ENCODE measurements at regions not wholly inside any gene's neighbourhood (a gene's known extent, or its start where the extent isn't known, plus 50 kb on each side); places are given as distances from the start of the nearest gene placed in this dataset.

DNA sequence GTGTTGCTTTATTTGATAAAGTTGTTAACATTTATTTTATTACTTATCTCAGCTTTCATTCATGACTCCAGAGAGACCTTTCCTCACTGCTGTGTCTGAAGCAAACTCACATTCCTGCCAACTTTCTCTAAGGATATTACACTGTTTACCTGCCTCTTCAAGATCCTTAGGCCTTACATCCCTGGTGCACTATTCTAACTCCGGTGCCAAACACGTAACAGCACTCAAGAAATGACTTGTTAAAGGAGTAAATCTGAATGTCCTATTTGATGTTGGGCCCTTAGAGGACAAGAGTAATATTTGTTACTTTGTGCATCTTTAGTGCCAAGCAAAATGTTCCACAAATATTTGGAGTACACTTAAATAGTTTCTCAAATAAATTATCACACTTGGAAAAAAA, 324.1 kb upstream of the FLRT2 start:
- ChIA-PET POLR2A (no interaction called here), CTCF (no interaction called here)
- no peak for DNase-seq (ENCODE audit: extremely low spot score)
- TF ChIP-seq SUZ12 (IDR thresholded peaks at IDR 0.05) = no peak

DNA sequence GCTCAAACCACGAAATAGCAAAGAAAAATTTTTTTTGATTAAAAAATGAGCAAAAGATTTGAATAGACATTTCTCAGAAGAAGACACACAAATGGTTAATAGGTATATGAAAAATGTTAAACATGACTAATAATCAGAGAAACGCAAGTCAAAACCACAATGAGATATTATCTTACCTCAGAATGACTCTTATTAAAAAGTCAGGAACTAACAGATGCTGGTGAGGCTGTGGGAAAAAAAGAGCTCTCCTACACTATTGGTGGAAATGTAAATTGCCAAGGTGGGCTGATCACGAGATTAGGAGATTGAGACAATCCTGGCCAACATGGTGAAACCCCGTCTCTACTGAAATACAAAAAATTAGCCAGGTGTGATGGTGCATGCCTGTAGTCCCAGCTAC, 315.5 kb upstream of the FLRT2 start:
- CTCF ChIA-PET = no interaction called here

DNA sequence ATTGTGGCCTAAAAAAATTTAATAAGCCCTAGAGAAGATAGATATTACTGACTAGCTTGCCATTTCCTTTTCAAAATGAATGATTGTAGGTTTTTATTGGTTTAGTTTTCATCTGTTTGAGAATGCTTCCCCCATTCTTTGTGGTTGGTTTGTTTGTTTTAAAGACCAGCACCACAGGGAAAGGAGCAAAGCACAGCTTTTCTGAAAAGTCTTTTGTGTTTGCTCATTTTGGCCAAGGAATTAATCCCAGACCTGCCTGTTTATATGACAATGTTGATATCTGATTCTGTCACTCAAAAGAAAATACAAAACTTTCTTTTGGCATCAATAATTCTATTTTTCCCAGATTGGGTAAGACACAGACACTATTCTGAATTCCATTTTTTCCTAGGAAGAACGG, 312.5 kb upstream of the FLRT2 start:
- DNase-seq (ENCODE audit: extremely low spot score) = no peak
- no peak for TF ChIP-seq ELF4 (IDR thresholded peaks at IDR 0.05)
- no peak for TF ChIP-seq ARNT (IDR thresholded peaks at IDR 0.05)
- no peak for TF ChIP-seq ZNF384 (IDR thresholded peaks at IDR 0.05)
- POLR2A ChIA-PET = no interaction called here
- CTCF ChIA-PET = no interaction called here

More for the DNA sequence above, 315.5 kb upstream of the FLRT2 start:
- POLR2A ChIA-PET = no interaction called here
- TF ChIP-seq SP1 (IDR thresholded peaks at IDR 0.05) = no peak
- no peak for TF ChIP-seq FOXK2 (IDR thresholded peaks at IDR 0.05)
- no peak for TF ChIP-seq LEF1 (IDR thresholded peaks at IDR 0.05; ENCODE audit: borderline replicate concordance)
- TF ChIP-seq, protein P1, sequence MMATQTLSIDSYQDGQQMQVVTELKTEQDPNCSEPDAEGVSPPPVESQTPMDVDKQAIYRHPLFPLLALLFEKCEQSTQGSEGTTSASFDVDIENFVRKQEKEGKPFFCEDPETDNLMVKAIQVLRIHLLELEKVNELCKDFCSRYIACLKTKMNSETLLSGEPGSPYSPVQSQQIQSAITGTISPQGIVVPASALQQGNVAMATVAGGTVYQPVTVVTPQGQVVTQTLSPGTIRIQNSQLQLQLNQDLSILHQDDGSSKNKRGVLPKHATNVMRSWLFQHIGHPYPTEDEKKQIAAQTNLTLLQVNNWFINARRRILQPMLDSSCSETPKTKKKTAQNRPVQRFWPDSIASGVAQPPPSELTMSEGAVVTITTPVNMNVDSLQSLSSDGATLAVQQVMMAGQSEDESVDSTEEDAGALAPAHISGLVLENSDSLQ (IDR thresholded peaks at IDR 0.05) = no peak
- no peak for TF ChIP-seq ZNF384 (IDR thresholded peaks at IDR 0.05)
- TF ChIP-seq ARNT (IDR thresholded peaks at IDR 0.05) = no peak
- TF ChIP-seq FOXM1 (IDR thresholded peaks at IDR 0.05; ENCODE audit: borderline replicate concordance) = no peak
- TF ChIP-seq BHLHE40 (IDR thresholded peaks at IDR 0.05; ENCODE audit: borderline replicate concordance) = no peak
- TF ChIP-seq L3MBTL2 (conservative IDR thresholded peaks at IDR 0.05) = no peak
- TF ChIP-seq FOXA1 (IDR thresholded peaks at IDR 0.05) = no peak
- TF ChIP-seq TARDBP (IDR thresholded peaks at IDR 0.05) = no peak
- no peak for TF ChIP-seq NFRKB (IDR thresholded peaks at IDR 0.05)
- no peak for TF ChIP-seq ELF4 (IDR thresholded peaks at IDR 0.05)
- no peak for TF ChIP-seq CTBP1 (IDR thresholded peaks at IDR 0.05; ENCODE audit: borderline replicate concordance)
- TF ChIP-seq SUZ12 (IDR thresholded peaks at IDR 0.05) = no peak
- TF ChIP-seq HDGF (IDR thresholded peaks at IDR 0.05; ENCODE audit: borderline replicate concordance) = no peak
- no peak for DNase-seq (ENCODE audit: extremely low spot score)

DNA sequence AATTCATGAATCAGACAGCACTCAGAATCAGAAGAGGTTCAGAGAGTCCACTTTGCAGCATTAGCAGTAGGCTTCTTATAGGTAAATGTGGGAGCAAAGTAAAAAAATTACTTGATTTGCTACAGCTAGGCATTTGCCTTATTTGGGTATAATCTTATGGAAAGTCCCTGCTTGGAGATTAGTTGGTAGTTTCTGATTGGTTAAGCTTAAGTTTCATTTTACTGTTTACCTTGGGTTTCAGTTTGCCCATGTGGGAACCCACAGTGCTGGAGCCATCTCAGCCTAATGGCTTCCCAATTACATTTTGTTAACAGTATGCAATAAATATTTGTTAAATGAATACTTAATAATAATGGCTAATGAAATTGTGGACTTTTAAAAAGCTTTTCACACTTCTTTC, 311.0 kb upstream of the FLRT2 start:
- TF ChIP-seq ELF4 (IDR thresholded peaks at IDR 0.05) = no peak
- TF ChIP-seq, protein P1 (IDR thresholded peaks at IDR 0.05) = no peak
- no peak for TF ChIP-seq CTBP1 (IDR thresholded peaks at IDR 0.05; ENCODE audit: borderline replicate concordance)
- TF ChIP-seq SP1 (IDR thresholded peaks at IDR 0.05) = no peak
- no peak for TF ChIP-seq FOXM1 (IDR thresholded peaks at IDR 0.05; ENCODE audit: borderline replicate concordance)
- TF ChIP-seq TARDBP (IDR thresholded peaks at IDR 0.05) = no peak
- ChIA-PET POLR2A (no interaction called here), CTCF (interaction anchor here (0.6 kb wide), 1 partner anchor 20 kb away, joined by 3 read pairs; no protein-coding TSS in a partner anchor)
- no peak for DNase-seq (ENCODE audit: extremely low spot score)

DNA sequence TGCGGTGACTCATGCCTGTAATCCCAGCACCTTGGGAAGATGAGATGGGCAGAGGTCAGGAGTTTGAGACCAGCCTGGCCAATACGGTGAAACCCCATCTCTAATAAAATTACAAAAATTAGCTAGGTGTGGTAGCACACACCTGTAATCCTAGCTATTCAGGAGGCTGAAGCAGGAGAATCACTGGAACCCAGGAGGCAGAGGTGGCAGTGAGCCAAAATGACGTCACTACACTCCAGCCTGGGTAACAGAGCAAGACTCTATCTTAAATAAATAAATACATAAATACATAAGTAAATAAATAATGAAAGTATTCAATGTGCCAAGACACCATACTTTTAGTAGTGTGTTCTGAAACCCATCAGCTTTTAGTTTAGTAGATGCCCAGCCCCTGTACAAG, 308.1 kb upstream of the FLRT2 start:
- DNase-seq (ENCODE audit: extremely low spot score) = no peak
- no peak for TF ChIP-seq NFRKB (IDR thresholded peaks at IDR 0.05)
- TF ChIP-seq SP1 (IDR thresholded peaks at IDR 0.05) = no peak
- TF ChIP-seq TARDBP (IDR thresholded peaks at IDR 0.05) = no peak
- TF ChIP-seq ARNT (IDR thresholded peaks at IDR 0.05) = no peak
- TF ChIP-seq BHLHE40 (IDR thresholded peaks at IDR 0.05; ENCODE audit: borderline replicate concordance) = no peak
- TF ChIP-seq HDGF (IDR thresholded peaks at IDR 0.05; ENCODE audit: borderline replicate concordance) = no peak
- ChIA-PET POLR2A (no interaction called here), CTCF (interaction anchor here (0.6 kb wide), 1 partner anchor 11 kb away, joined by 4 read pairs; no protein-coding TSS in a partner anchor)

DNA sequence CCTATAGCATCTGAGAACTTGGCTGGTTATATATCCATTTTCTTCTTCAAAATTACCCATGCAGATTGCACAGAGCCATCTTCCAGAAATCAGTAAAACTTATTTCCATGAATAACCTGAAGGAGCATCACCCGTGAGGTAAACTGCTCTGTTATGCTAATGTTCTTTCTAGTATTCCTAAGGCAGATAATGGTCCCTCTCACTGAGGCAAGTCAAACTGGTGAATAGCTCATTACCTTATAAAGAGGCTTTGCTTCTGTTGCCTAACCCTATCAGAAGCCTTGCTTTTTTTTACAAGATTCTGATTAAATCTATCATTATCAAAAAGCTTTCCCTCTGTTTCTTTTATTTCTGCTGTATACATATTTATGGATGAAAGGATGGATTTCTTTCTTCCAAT, 307.6 kb upstream of the FLRT2 start:
- no peak for DNase-seq (ENCODE audit: extremely low spot score)
- no peak for TF ChIP-seq CTBP1 (IDR thresholded peaks at IDR 0.05; ENCODE audit: borderline replicate concordance)
- TF ChIP-seq ELF4 (IDR thresholded peaks at IDR 0.05) = no peak
- no peak for TF ChIP-seq ARNT (IDR thresholded peaks at IDR 0.05)
- TF ChIP-seq FOXM1 (IDR thresholded peaks at IDR 0.05; ENCODE audit: borderline replicate concordance) = no peak
- TF ChIP-seq TARDBP (IDR thresholded peaks at IDR 0.05) = no peak
- TF ChIP-seq ZNF384 (IDR thresholded peaks at IDR 0.05) = no peak
- no peak for TF ChIP-seq SP1 (IDR thresholded peaks at IDR 0.05)
- TF ChIP-seq L3MBTL2 (conservative IDR thresholded peaks at IDR 0.05) = no peak
- TF ChIP-seq FOXK2 (IDR thresholded peaks at IDR 0.05) = no peak
- TF ChIP-seq, protein P1 (IDR thresholded peaks at IDR 0.05) = no peak
- TF ChIP-seq SUZ12 (IDR thresholded peaks at IDR 0.05) = no peak
- no peak for TF ChIP-seq HDGF (IDR thresholded peaks at IDR 0.05; ENCODE audit: borderline replicate concordance)
- TF ChIP-seq BHLHE40 (IDR thresholded peaks at IDR 0.05; ENCODE audit: borderline replicate concordance) = no peak
- TF ChIP-seq LEF1 (IDR thresholded peaks at IDR 0.05; ENCODE audit: borderline replicate concordance) = no peak
- TF ChIP-seq FOXA1 (IDR thresholded peaks at IDR 0.05) = no peak
- no peak for TF ChIP-seq NFRKB (IDR thresholded peaks at IDR 0.05)
- CTCF ChIA-PET = no interaction called here
- POLR2A ChIA-PET = no interaction called here

DNA sequence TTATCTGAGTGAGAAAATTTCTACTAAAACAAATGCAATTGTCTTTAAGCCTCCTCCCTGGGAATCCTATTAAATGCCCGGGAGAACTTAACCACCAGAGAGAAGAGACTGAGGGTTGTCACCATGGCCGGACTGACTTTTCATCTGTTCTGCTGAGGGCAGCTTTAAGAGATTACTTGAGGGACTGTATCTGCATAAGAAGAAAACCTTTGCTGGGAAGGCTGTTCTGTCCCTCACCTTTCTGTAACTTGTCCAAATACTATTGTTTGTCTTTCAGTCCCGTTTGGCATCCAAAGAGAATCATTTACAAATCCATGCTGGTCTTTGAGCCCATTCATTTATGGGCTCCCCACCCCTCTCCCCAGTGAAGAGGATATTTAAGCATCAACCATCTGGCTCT, 306.3 kb upstream of the FLRT2 start:
- ChIA-PET POLR2A (no interaction called here), CTCF (no interaction called here)
- no peak for TF ChIP-seq FOXA1 (IDR thresholded peaks at IDR 0.05)
- no peak for TF ChIP-seq HDGF (IDR thresholded peaks at IDR 0.05; ENCODE audit: borderline replicate concordance)
- no peak for TF ChIP-seq SUZ12 (IDR thresholded peaks at IDR 0.05)
- TF ChIP-seq FOXK2 (IDR thresholded peaks at IDR 0.05) = no peak
- no peak for TF ChIP-seq ELF4 (IDR thresholded peaks at IDR 0.05)
- no peak for TF ChIP-seq LEF1 (IDR thresholded peaks at IDR 0.05; ENCODE audit: borderline replicate concordance)
- no peak for TF ChIP-seq CTBP1 (IDR thresholded peaks at IDR 0.05; ENCODE audit: borderline replicate concordance)
- TF ChIP-seq SP1 (IDR thresholded peaks at IDR 0.05) = no peak
- no peak for TF ChIP-seq L3MBTL2 (conservative IDR thresholded peaks at IDR 0.05)
- no peak for TF ChIP-seq ZNF384 (IDR thresholded peaks at IDR 0.05)
- TF ChIP-seq, protein P1 (IDR thresholded peaks at IDR 0.05) = no peak
- TF ChIP-seq NFRKB (IDR thresholded peaks at IDR 0.05) = no peak
- DNase-seq (ENCODE audit: extremely low spot score) = no peak
